ENCODE measurements at regions not wholly inside any gene's neighbourhood (a gene's known extent, or its start where the extent isn't known, plus 50 kb on each side); places are given as distances from the start of the nearest gene placed in this dataset.

DNA sequence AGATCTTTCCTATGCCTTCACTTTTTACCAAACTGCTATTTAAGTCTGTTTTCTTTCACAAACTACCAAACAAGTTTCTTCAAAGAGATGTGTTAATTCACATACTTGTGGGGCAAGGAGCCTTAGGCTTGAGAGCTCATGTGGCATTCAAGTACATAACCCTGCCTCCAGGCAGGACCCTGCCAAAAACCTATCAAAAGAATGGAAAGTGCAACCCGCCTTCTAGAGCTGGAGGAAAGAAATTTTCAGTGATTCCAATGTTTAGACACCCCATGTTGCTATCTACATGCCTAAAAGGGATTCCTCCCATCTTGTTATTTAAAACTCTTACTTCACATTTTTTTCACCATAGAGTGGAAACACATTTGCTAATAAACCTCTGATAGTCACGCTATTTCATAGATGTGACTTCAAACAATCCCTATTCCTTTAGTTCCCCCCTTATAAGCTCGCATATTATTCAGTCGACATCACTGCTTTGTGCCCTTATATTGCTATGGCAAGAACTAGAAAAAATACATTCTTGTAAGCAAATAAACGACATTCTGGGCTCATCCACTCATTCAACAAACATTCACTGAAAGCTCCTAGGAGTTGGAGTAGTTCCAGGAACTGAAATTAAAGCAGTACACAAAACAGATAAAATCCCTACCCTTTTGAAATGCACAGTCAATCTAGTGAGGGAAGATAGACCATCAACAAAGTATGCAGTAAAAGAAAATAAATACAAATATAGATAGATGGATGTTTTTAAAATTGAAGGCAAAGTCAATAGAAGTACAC is 518.1 kb downstream of the ELAVL2 start:
- no peak overlapping the region for H3K4ac ChIP-seq (ENCODE audit: low read depth, low read length)
- H4K5ac ChIP-seq (ENCODE audit: low read depth, low read length) = no peak overlapping the region
- no peak overlapping the region for H2BK120ac ChIP-seq (ENCODE audit: low read depth, low read length)
- no peaks in the 10 kb centered on the region for H3K4me1 ChIP-seq (ENCODE audit: control insufficient read depth, insufficient read depth, low read length)
- no peak overlapping the region for H3K4me2 ChIP-seq (ENCODE audit: low read depth, low read length)
- no peaks in the 10 kb centered on the region for H4K20me1 ChIP-seq (ENCODE audit: insufficient read depth, low read length)
- no peak overlapping the region for H3K14ac ChIP-seq (replicated peaks; ENCODE audit: low read depth, low read length)
- no peaks in the 10 kb centered on the region for H3K9me1 ChIP-seq (ENCODE audit: insufficient read depth, low read length)
- dilution Hi-C loops (cut with HindIII; ENCODE audit: low sequenced_read_pairs, unreplicated experiment) (no loop called here), in situ Hi-C loops (cut with MboI; ENCODE audit: low sequenced_read_pairs) (no loop called here), intact Hi-C loops (cut with micrococcal nuclease) (no loop called here)
- TF ChIP-seq MXI1 (IDR thresholded peaks at IDR 0.05; ENCODE audit: borderline replicate concordance, low read depth, low read length) (no peak), BHLHE40 (IDR thresholded peaks at IDR 0.05; ENCODE audit: low read depth, low read length) (no peak), RCOR1 (IDR thresholded peaks at IDR 0.05; ENCODE audit: insufficient replicate concordance, low read length) (no peak), NFE2L2 (IDR thresholded peaks at IDR 0.05; ENCODE audit: low read depth, low read length) (no peak), SMC3 (IDR thresholded peaks at IDR 0.05; ENCODE audit: low read depth, low read length) (no peak), CHD1 (IDR thresholded peaks at IDR 0.05; ENCODE audit: low read depth, low read length) (no peak), RAD21 (IDR thresholded peaks at IDR 0.05; ENCODE audit: low read length) (no peak), RFX5 (IDR thresholded peaks at IDR 0.05; ENCODE audit: low read depth, low read length) (no peak), CEBPB (IDR thresholded peaks at IDR 0.05; ENCODE audit: low read depth, low read length) (no peak), MAZ (IDR thresholded peaks at IDR 0.05; ENCODE audit: borderline replicate concordance, low read depth, low read length) (no peak), MAFK (IDR thresholded peaks at IDR 0.05; ENCODE audit: low read depth, low read length) (no peak), POLR2A (IDR thresholded peaks at IDR 0.05; ENCODE audit: low read depth, low read length) (no peak), FOS (IDR thresholded peaks at IDR 0.05; ENCODE audit: low read depth, low read length) (no peak)
- TF ChIP-seq, protein P1, sequence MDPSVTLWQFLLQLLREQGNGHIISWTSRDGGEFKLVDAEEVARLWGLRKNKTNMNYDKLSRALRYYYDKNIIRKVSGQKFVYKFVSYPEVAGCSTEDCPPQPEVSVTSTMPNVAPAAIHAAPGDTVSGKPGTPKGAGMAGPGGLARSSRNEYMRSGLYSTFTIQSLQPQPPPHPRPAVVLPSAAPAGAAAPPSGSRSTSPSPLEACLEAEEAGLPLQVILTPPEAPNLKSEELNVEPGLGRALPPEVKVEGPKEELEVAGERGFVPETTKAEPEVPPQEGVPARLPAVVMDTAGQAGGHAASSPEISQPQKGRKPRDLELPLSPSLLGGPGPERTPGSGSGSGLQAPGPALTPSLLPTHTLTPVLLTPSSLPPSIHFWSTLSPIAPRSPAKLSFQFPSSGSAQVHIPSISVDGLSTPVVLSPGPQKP (IDR thresholded peaks at IDR 0.05; ENCODE audit: borderline replicate concordance, low read depth, low read length) = no peak
- TF ChIP-seq, protein P2, sequence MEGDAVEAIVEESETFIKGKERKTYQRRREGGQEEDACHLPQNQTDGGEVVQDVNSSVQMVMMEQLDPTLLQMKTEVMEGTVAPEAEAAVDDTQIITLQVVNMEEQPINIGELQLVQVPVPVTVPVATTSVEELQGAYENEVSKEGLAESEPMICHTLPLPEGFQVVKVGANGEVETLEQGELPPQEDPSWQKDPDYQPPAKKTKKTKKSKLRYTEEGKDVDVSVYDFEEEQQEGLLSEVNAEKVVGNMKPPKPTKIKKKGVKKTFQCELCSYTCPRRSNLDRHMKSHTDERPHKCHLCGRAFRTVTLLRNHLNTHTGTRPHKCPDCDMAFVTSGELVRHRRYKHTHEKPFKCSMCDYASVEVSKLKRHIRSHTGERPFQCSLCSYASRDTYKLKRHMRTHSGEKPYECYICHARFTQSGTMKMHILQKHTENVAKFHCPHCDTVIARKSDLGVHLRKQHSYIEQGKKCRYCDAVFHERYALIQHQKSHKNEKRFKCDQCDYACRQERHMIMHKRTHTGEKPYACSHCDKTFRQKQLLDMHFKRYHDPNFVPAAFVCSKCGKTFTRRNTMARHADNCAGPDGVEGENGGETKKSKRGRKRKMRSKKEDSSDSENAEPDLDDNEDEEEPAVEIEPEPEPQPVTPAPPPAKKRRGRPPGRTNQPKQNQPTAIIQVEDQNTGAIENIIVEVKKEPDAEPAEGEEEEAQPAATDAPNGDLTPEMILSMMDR (conservative IDR thresholded peaks at IDR 0.05; ENCODE audit: low read depth, low read length) = no peak
- TF ChIP-seq, protein P3, sequence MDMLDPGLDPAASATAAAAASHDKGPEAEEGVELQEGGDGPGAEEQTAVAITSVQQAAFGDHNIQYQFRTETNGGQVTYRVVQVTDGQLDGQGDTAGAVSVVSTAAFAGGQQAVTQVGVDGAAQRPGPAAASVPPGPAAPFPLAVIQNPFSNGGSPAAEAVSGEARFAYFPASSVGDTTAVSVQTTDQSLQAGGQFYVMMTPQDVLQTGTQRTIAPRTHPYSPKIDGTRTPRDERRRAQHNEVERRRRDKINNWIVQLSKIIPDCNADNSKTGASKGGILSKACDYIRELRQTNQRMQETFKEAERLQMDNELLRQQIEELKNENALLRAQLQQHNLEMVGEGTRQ (IDR thresholded peaks at IDR 0.05; ENCODE audit: low read depth, low read length) = no peak
- POLR2A ChIA-PET (ENCODE audit: unreplicated experiment) = no interaction called here
- no peak overlapping the region for H3K56ac ChIP-seq (ENCODE audit: extremely low read depth, insufficient read depth, low read length)
- DNase-seq (no peak), ATAC-seq (ENCODE audit: low read depth) (no peak)
- H3K79me1 ChIP-seq (ENCODE audit: low read depth in 1 of 2, low read length in 2 of 2) = no peaks in the 10 kb centered on the region
- no peak overlapping the region for H2AFZ ChIP-seq (replicated peaks; ENCODE audit: low read length, poor library complexity)
- H3K23ac ChIP-seq (ENCODE audit: low read depth, low read length) = no peak overlapping the region
- H4K8ac ChIP-seq (ENCODE audit: low read depth in 2 of 2, low read length in 2 of 2) = no peak overlapping the region
- CTCF ChIA-PET = interaction anchor here (1.1 kb wide), 1 partner anchor 15 kb away, joined by 3 read pairs; no protein-coding TSS in a partner anchor
- WGBS, 2 experiments (ENCODE audit: extremely low coverage in 2 of 2, insufficient read length in 1 of 2) = no CpG with 5 or more reads among the region's 5 CpGs
- H2AK5ac ChIP-seq (ENCODE audit: low read depth, low read length) = no peak overlapping the region
- no peak overlapping the region for H3K27ac ChIP-seq (ENCODE audit: insufficient read depth, low read length)
- H4K91ac ChIP-seq (ENCODE audit: insufficient read depth, low read depth, low read length) = no peak overlapping the region
- no peak overlapping the region for H2BK15ac ChIP-seq (ENCODE audit: low read depth, low read length)
- no peak overlapping the region for H2AK9ac ChIP-seq (replicated peaks; ENCODE audit: low read depth, low read length, poor library complexity)
- no peak overlapping the region for H3K4me3 ChIP-seq (ENCODE audit: insufficient read depth, low read depth, low read length)
- no peak overlapping the region for H3K18ac ChIP-seq (ENCODE audit: low read depth, low read length)
- no peak overlapping the region for H2BK5ac ChIP-seq (ENCODE audit: low read depth, low read length, poor library complexity, severe bottlenecking)
- H2BK20ac ChIP-seq (ENCODE audit: low read depth, low read length) = no peak overlapping the region
- H3K9me3 ChIP-seq (ENCODE audit: control insufficient read depth, insufficient read depth, low read length) = no peaks in the 10 kb centered on the region
- no peaks in the 10 kb centered on the region for H3K27me3 ChIP-seq (ENCODE audit: control insufficient read depth, insufficient read depth, low read length)
- no peaks in the 10 kb centered on the region for H3K36me3 ChIP-seq (ENCODE audit: control insufficient read depth, insufficient read depth, low read length)
- H3K9ac ChIP-seq (ENCODE audit: low read depth, low read length) = no peak overlapping the region
- BruUV-seq (replicated peaks) = no TSS peak

All from IMR-90 (cell line).